ENCODE measurements at regions not wholly inside any gene's neighbourhood (a gene's known extent, or its start where the extent isn't known, plus 50 kb on each side); places are given as distances from the start of the nearest gene placed in this dataset.

- no peak for TF ChIP-seq EP300 (IDR thresholded peaks at IDR 0.05)
- no peak for TF ChIP-seq CTCF (IDR thresholded peaks at IDR 0.05)
Measured at GRCh38 chr2:195548198-195548940, 108.7 kb upstream of the SLC39A10 start.

All from suprapubic skin (tissue), 3 donors.